GM19455 (cell line): ENCODE measurements at regions not wholly inside any gene's neighbourhood (a gene's known extent, or its start where the extent isn't known, plus 50 kb on each side); places are given as distances from the start of the nearest gene placed in this dataset.

Experiments used
- ATAC-seq: cut with Tn5 transposase; IDR thresholded peaks from one replicate; pipeline ENCODE4 v1.9.1; 2021; ENCODE audit not compliant: unreplicated experiment

GRCh38 chr2:186068139-186068801, 329.7 kb downstream of the FSIP2 start:
- ATAC-seq, result no peak

- ATAC-seq, result no peak
Observed at GRCh38 chr2:186069676-186070075, 331.1 kb downstream of the FSIP2 start.

- ATAC-seq, result no peak
Observed at GRCh38 chr2:186085226-186085625, 346.6 kb downstream of the FSIP2 start.

- ATAC-seq, result no peak
Observed at GRCh38 chr2:186093174-186093573, 354.6 kb downstream of the FSIP2 start.

GRCh38 chr2:186098821-186099220, 360.2 kb downstream of the FSIP2 start:
- ATAC-seq, result no peak

GRCh38 chr2:186099826-186100225, 361.2 kb downstream of the FSIP2 start:
- ATAC-seq, result no peak

GRCh38 chr2:186100636-186101035, 362.0 kb downstream of the FSIP2 start:
- ATAC-seq, result no peak

- no peak for ATAC-seq
Observed at GRCh38 chr2:186101616-186102015, 363.0 kb downstream of the FSIP2 start.

- no peak for ATAC-seq
Observed at GRCh38 chr2:186103276-186103675, 364.7 kb downstream of the FSIP2 start.

GRCh38 chr2:186105016-186105724, 366.6 kb downstream of the FSIP2 start:
- ATAC-seq, result no peak

GRCh38 chr2:186108470-186108869, 369.9 kb downstream of the FSIP2 start:
- no peak for ATAC-seq

GRCh38 chr2:186113284-186113683, 372.8 kb upstream of the ZC3H15 start:
- ATAC-seq, result no peak

GRCh38 chr2:186125156-186125555, 360.9 kb upstream of the ZC3H15 start:
- ATAC-seq, result no peak

- no peak for ATAC-seq
Observed at GRCh38 chr2:186125625-186126024, 360.4 kb upstream of the ZC3H15 start.

- no peak for ATAC-seq
Observed at GRCh38 chr2:186126181-186126580, 359.9 kb upstream of the ZC3H15 start.

- no peak for ATAC-seq
Observed at GRCh38 chr2:186129767-186130581, 356.1 kb upstream of the ZC3H15 start.

- no peak for ATAC-seq
Observed at GRCh38 chr2:186130748-186131641, 355.1 kb upstream of the ZC3H15 start.

- ATAC-seq, result no peak
Observed at GRCh38 chr2:186135686-186136085, 350.4 kb upstream of the ZC3H15 start.

- ATAC-seq, result no peak
Observed at GRCh38 chr2:186136860-186137259, 349.2 kb upstream of the ZC3H15 start.

GRCh38 chr2:186138845-186139244, 347.2 kb upstream of the ZC3H15 start:
- ATAC-seq, result no peak

GRCh38 chr2:186159101-186159500, 327.0 kb upstream of the ZC3H15 start:
- no peak for ATAC-seq
